ENCODE measurements at regions not wholly inside any gene's neighbourhood (a gene's known extent, or its start where the extent isn't known, plus 50 kb on each side); places are given as distances from the start of the nearest gene placed in this dataset.

DNA sequence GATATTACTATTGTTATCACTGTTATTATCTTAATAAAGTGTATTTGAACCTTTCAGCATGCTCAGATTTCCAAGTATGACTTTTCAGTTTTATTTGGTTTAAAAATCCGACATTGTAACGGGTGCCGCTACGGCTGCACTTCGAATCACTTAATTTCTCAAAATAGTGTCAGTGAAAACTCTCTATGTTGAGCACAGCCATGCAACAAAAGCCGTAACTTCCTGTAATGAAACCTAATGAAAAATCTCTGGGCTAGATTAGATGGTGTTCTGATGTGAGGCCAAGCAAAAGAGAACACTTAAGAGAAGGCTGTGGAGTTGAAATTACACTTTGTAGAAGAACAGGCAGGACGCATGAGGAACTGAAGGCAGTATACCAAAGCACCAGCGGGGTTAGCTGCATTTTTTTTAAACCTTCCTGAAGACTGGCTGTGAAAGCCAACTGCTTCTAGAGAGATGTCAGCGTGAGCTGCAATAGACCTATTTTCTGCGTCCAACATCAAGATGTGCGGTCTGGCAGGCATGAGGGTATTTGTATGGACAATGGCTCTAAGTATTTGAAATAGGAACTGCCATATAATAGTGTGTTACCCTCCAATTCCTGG lies 1545.0 kb upstream of the GOT2 start:
- TF ChIP-seq, protein P1, sequence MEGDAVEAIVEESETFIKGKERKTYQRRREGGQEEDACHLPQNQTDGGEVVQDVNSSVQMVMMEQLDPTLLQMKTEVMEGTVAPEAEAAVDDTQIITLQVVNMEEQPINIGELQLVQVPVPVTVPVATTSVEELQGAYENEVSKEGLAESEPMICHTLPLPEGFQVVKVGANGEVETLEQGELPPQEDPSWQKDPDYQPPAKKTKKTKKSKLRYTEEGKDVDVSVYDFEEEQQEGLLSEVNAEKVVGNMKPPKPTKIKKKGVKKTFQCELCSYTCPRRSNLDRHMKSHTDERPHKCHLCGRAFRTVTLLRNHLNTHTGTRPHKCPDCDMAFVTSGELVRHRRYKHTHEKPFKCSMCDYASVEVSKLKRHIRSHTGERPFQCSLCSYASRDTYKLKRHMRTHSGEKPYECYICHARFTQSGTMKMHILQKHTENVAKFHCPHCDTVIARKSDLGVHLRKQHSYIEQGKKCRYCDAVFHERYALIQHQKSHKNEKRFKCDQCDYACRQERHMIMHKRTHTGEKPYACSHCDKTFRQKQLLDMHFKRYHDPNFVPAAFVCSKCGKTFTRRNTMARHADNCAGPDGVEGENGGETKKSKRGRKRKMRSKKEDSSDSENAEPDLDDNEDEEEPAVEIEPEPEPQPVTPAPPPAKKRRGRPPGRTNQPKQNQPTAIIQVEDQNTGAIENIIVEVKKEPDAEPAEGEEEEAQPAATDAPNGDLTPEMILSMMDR (IDR thresholded peaks at IDR 0.05; ENCODE audit: low read depth, low read length) = no peak
- no peak for DNase-seq (ENCODE audit: extremely low read depth, low read depth)

DNA sequence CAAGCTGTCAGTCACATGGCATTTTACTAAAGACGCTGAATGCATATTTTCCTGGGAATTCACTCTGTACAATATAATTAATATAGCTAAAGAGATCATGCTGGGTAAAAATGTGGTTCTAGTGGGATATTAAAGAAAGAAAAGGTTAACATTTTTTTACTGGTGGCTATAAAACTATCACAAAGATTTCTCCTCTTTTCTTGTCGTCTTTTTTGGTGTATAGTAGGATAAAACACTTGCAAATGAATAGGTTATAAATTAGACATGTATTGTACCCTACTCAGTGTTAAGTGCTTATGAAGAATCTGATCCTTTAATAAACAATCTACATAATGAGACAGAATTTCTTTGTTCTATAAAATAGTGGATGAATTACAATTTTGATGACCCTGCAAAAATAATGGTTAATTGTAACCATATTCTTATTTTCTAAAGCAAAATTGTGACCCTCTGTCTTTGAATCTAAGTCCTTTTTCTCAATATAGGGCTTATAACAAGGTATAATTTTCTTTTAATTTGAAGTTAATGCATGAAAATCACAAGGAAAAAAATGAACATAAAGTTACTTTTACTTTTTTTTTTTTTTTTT lies 1540.4 kb upstream of the GOT2 start:
- TF ChIP-seq, protein P1 (IDR thresholded peaks at IDR 0.05; ENCODE audit: low read depth, low read length) = no peak
- DNase-seq (ENCODE audit: extremely low read depth, low read depth) = no peak

DNA sequence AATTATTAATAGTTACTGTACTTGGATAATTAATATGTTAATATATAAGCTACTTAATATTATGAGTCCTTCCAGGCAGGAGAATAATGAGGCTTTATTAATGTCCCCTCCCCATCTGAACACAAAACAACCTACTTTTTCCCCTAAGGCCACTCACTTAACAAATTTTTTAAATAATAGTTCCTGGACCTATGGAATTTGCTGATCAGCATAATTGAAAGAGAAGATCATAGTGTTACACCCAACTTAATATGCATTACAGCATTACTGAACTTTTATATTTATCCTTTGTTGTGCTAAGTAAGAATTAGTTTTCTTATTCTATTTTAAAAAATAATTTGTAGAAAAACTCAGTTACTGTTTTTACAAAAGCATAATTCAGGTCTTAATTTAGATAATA lies 1537.7 kb upstream of the GOT2 start:
- DNase-seq (ENCODE audit: extremely low read depth, low read depth) = no peak
- TF ChIP-seq, protein P1 (IDR thresholded peaks at IDR 0.05; ENCODE audit: low read depth, low read length) = no peak

DNA sequence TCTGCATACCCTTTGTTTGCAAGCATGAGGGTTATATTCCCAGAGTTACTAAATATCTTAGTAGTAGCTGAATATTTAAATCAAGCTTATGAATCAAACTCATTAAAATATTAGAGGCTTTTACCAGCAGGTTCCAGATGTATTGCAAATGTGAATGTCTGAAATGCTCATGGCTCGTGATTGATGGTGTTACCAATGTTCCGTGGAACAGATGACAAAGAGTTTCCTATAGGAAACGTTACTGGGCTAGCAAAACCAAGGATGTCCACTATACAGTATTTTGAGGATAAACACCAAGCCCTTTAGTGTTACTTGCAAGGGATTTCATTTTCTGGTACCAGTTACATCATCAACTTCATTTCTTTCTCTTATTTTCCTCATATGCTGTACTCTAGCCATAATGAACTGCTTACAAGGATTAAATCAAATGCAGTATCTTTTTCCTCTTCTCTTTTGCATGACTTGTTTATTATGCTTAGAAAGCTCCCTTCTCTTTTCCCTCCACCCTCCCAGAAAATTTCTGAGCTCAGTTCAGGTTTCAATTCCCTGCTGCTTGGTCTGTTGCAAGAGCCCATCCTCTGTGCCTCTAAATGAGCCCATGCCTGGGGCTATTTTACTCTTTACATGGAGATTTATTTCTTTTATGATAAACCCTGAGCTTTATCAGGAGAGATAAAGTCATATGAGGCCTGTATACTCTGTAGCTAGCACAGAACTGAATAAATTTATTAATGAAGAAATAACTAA lies 1537.1 kb upstream of the GOT2 start:
- no peak for DNase-seq (ENCODE audit: extremely low read depth, low read depth)
- TF ChIP-seq, protein P1 (IDR thresholded peaks at IDR 0.05; ENCODE audit: low read depth, low read length) = no peak

DNA sequence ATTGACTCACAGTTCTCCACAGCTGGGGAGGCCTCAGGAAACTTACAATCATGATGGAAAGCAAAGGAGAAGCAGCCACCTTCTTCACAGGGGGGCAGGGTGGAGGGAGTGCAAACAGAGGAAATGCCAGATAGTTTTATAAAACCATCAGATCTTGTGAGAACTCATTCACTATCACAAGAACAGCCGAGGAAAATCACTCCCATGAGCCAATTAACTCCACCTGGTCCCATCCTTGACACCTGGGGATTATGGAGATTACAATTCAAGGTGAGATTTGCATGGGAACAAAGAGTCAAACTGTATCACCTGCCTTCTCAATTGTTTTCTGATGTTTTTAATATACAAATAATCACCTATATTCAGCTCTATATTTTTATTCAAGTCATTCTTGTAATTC lies 1527.3 kb upstream of the GOT2 start:
- no peak for DNase-seq (ENCODE audit: extremely low read depth, low read depth)
- TF ChIP-seq, protein P1 (IDR thresholded peaks at IDR 0.05; ENCODE audit: low read depth, low read length) = no peak

DNA sequence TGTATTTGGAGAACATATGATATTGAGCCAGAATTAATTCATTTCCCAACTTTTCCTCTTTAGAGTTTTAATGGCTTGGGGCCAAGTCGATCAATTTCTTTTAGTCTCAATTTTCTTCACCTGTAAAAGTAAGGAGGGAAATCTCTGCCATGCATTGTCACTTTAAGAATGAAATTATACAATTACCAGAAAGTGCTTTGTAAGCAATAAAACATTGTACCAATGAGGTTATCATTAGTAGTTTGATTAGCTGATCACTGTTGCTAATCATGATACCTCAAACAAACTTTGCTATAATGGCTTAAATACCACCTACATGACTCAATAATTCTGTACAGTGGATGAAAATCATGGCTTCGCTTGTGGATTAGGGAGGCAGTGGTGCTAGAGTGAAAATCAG lies 1525.8 kb upstream of the GOT2 start:
- TF ChIP-seq, protein P1 (IDR thresholded peaks at IDR 0.05; ENCODE audit: low read depth, low read length) = no peak
- no peak for DNase-seq (ENCODE audit: extremely low read depth, low read depth)

DNA sequence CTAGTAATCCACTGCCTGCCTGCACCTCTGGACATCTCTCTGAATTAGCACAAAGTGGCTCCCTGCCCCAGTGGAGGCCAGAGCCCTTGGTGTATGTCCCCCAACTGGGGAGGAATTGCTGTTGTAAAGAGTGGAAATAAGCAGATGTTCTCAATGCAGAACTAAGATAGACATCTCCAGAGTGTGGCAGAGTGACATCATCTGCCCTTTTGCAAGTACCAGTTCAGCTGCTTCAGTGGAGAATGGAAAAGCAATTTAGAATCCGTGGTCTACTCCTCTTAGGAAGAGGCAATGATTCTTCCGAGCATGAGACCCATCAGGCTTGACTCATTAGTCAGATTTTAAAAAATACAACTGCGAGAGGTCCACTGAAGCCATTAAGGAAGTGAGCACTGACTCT lies 1512.0 kb upstream of the GOT2 start:
- TF ChIP-seq, protein P1 (IDR thresholded peaks at IDR 0.05; ENCODE audit: low read depth, low read length) = no peak
- no peak for DNase-seq (ENCODE audit: extremely low read depth, low read depth)
